Nephron (organoid): ENCODE measurements at regions not wholly inside any gene's neighbourhood (a gene's known extent, or its start where the extent isn't known, plus 50 kb on each side); places are given as distances from the start of the nearest gene placed in this dataset.

Experiments
- H3K27ac Mint-ChIP-seq, 3 experiments: 2 replicates each; pipeline ENCODE4 v1.8.0; 2020; ENCODE audit warnings: mixed read lengths in 3 of 3, mild to moderate bottlenecking in 2 of 3, moderate library complexity in 1 of 3
- H3K27me3 Mint-ChIP-seq: 2 replicates; pipeline ENCODE4 v1.8.0; 2021; ENCODE audit warnings: low read depth, mild to moderate bottlenecking, moderate library complexity, mixed read lengths
- H3K36me3 Mint-ChIP-seq: 2 replicates; pipeline ENCODE4 v1.8.0; 2020; ENCODE audit warnings: low read depth, mixed read lengths
- H3K4me1 Mint-ChIP-seq: 2 replicates; pipeline ENCODE4 v1.8.0; 2020; ENCODE audit warnings: mixed read lengths
- H3K4me3 Mint-ChIP-seq, 3 experiments: 2 replicates each; pipeline ENCODE4 v1.8.0; 2020; ENCODE audit warnings: mild to moderate bottlenecking in 3 of 3, mixed read lengths in 3 of 3, moderate library complexity in 2 of 3
- H3K9me3 Mint-ChIP-seq: 2 replicates; pipeline ENCODE4 v1.8.0; 2020; ENCODE audit warnings: mixed read lengths
- CTCF ChIP-seq, 3 experiments: fragments of 200-600 bp; sonication (generic); IDR thresholded peaks; one replicate each; pipeline ENCODE4 v1.5.0; 2021; ENCODE audit warnings: antibody characterized with exemption in 3 of 3; ENCODE audit not compliant: unreplicated experiment in 3 of 3

- no peak overlapping the region for H3K4me3 Mint-ChIP-seq
- H3K27ac Mint-ChIP-seq = no peak overlapping the region
- no peak for TF ChIP-seq CTCF (IDR thresholded peaks at IDR 0.05; ENCODE audit: unreplicated experiment in 3 of 3)
- H3K4me1 Mint-ChIP-seq = peaks cover 23% of the 10 kb centered on the region
- peaks cover 58% of the 10 kb centered on the region for H3K27me3 Mint-ChIP-seq
- no peaks in the 10 kb centered on the region for H3K36me3 Mint-ChIP-seq
- H3K9me3 Mint-ChIP-seq = no peaks in the 10 kb centered on the region
Measured at GRCh38 chr1:36737038-36737555, 254.4 kb upstream of the CSF3R start.

- Mint-ChIP-seq H3K9me3 (no peaks in the 10 kb centered on the region), H3K27me3 (peaks cover 66% of the 10 kb centered on the region), H3K4me3 (no peak overlapping the region), H3K36me3 (no peaks in the 10 kb centered on the region), H3K4me1 (peaks cover 23% of the 10 kb centered on the region), H3K27ac (no peak overlapping the region)
- TF ChIP-seq CTCF (IDR thresholded peaks at IDR 0.05; ENCODE audit: unreplicated experiment in 3 of 3) = no peak
Measured at GRCh38 chr1:36735939-36736730, 253.4 kb upstream of the CSF3R start.

GRCh38 chr1:36735436-36735835 is 252.7 kb upstream of the CSF3R start:
- TF ChIP-seq CTCF (IDR thresholded peaks at IDR 0.05; ENCODE audit: unreplicated experiment in 3 of 3) = no peak
- Mint-ChIP-seq H3K27ac (no peak overlapping the region), H3K27me3 (peaks cover 70% of the 10 kb centered on the region), H3K4me1 (peaks cover 23% of the 10 kb centered on the region), H3K36me3 (no peaks in the 10 kb centered on the region), H3K4me3 (no peak overlapping the region), H3K9me3 (no peaks in the 10 kb centered on the region)

GRCh38 chr1:36734356-36734755 is 251.6 kb upstream of the CSF3R start:
- peaks cover 65% of the 10 kb centered on the region for H3K27me3 Mint-ChIP-seq
- TF ChIP-seq CTCF (IDR thresholded peaks at IDR 0.05; ENCODE audit: unreplicated experiment in 3 of 3) = no peak
- H3K36me3 Mint-ChIP-seq = no peaks in the 10 kb centered on the region
- H3K27ac Mint-ChIP-seq = no peak overlapping the region
- no peaks in the 10 kb centered on the region for H3K9me3 Mint-ChIP-seq
- H3K4me3 Mint-ChIP-seq = no peak overlapping the region
- H3K4me1 Mint-ChIP-seq = peaks cover 18% of the 10 kb centered on the region

GRCh38 chr1:36733748-36734147 is 251.0 kb upstream of the CSF3R start:
- no peaks in the 10 kb centered on the region for H3K9me3 Mint-ChIP-seq
- peaks cover 64% of the 10 kb centered on the region for H3K27me3 Mint-ChIP-seq
- no peaks in the 10 kb centered on the region for H3K36me3 Mint-ChIP-seq
- H3K4me1 Mint-ChIP-seq = peaks cover 15% of the 10 kb centered on the region
- no peak for TF ChIP-seq CTCF (IDR thresholded peaks at IDR 0.05; ENCODE audit: unreplicated experiment in 3 of 3)
- H3K4me3 Mint-ChIP-seq = no peak overlapping the region
- H3K27ac Mint-ChIP-seq = no peak overlapping the region

- Mint-ChIP-seq H3K27ac (no peak overlapping the region), H3K9me3 (no peaks in the 10 kb centered on the region), H3K27me3 (peaks cover 53% of the 10 kb centered on the region), H3K36me3 (no peaks in the 10 kb centered on the region), H3K4me3 (no peak overlapping the region), H3K4me1 (no peaks in the 10 kb centered on the region)
- no peak for TF ChIP-seq CTCF (IDR thresholded peaks at IDR 0.05; ENCODE audit: unreplicated experiment in 3 of 3)
Measured at GRCh38 chr1:36732015-36732356, 249.3 kb upstream of the CSF3R start.
